ENCODE measurements at regions not wholly inside any gene's neighbourhood (a gene's known extent, or its start where the extent isn't known, plus 50 kb on each side); places are given as distances from the start of the nearest gene placed in this dataset.
"Not testable (repeated sequence)": the region's sequence is repeated elsewhere in the genome, so short reads cannot be mapped to it uniquely, and the experiment has no call there.

- no peak for DNase-seq
Measured at GRCh38 chr11:71383461-71383860, 64.7 kb downstream of the DHCR7 start.

GRCh38 chr11:71381781-71382505 lies 66.2 kb downstream of the DHCR7 start:
- no peak for DNase-seq

- DNase-seq, result no peak
Measured at GRCh38 chr11:71379701-71380100, 68.5 kb downstream of the DHCR7 start.

GRCh38 chr11:71373791-71374454 lies 74.3 kb downstream of the DHCR7 start:
- DNase-seq, result no peak

GRCh38 chr11:71372693-71373657 lies 75.2 kb downstream of the DHCR7 start:
- no peak for DNase-seq

- DNase-seq, result no peak
Measured at GRCh38 chr11:71371674-71372069, 76.5 kb downstream of the DHCR7 start.

- no peak for DNase-seq
Measured at GRCh38 chr11:71370895-71371673, 77.1 kb downstream of the DHCR7 start.

GRCh38 chr11:71370020-71370747 lies 78.0 kb downstream of the DHCR7 start:
- DNase-seq, result no peak

GRCh38 chr11:71369411-71369810 lies 78.8 kb downstream of the DHCR7 start:
- no peak for DNase-seq

GRCh38 chr11:71368966-71369365 lies 79.2 kb downstream of the DHCR7 start:
- no peak for DNase-seq

GRCh38 chr11:71367756-71368155 lies 80.4 kb downstream of the DHCR7 start:
- no peak for DNase-seq

- not testable (repeated sequence) for DNase-seq
Measured at GRCh38 chr11:71367276-71367675, 80.9 kb downstream of the DHCR7 start.

GRCh38 chr11:71366076-71366475 lies 82.1 kb downstream of the DHCR7 start:
- no peak for DNase-seq

GRCh38 chr11:71365626-71366025 lies 82.6 kb downstream of the DHCR7 start:
- DNase-seq, result no peak

- DNase-seq, result no peak
Measured at GRCh38 chr11:71364806-71365205, 83.4 kb downstream of the DHCR7 start.

- DNase-seq, result no peak
Measured at GRCh38 chr11:71364176-71364671, 84.0 kb downstream of the DHCR7 start.

GRCh38 chr11:71363721-71364120 lies 84.5 kb downstream of the DHCR7 start:
- no peak for DNase-seq

- no peak for DNase-seq
Measured at GRCh38 chr11:71358963-71359567, 89.1 kb downstream of the DHCR7 start.

- DNase-seq, result no peak
Measured at GRCh38 chr11:71358122-71358728, 90.0 kb downstream of the DHCR7 start.

GRCh38 chr11:71357414-71357813 lies 90.8 kb downstream of the DHCR7 start:
- DNase-seq, result no peak

- no peak for DNase-seq
Measured at GRCh38 chr11:71356904-71357303, 91.3 kb downstream of the DHCR7 start.
